Esophagus (tissue), 2 donors: ENCODE measurements at regions not wholly inside any gene's neighbourhood (a gene's known extent, or its start where the extent isn't known, plus 50 kb on each side); places are given as distances from the start of the nearest gene placed in this dataset.
A peak's percentile ranks its signal among the peaks of the same experiment; 100 is the strongest.
"Not testable (repeated sequence)": the region's sequence is repeated elsewhere in the genome, so short reads cannot be mapped to it uniquely, and the experiment has no call there.

Source experiments
- H3K27ac ChIP-seq, 2 donors: one replicate each; pipeline ENCODE4 v1.5.1; 2013; ENCODE audit warnings: low read depth in 2 of 2, mild to moderate bottlenecking in 2 of 2, inconsistent platforms in 1 of 2, low read length in 1 of 2, moderate library complexity in 1 of 2
- H3K27me3 ChIP-seq, 2 donors: one replicate each; pipeline ENCODE4 v1.6.1; 2013; ENCODE audit warnings: low read length in 2 of 2, control low read depth in 1 of 2, mild to moderate bottlenecking in 1 of 2; ENCODE audit not compliant: insufficient read depth in 2 of 2, control insufficient read depth in 1 of 2
- H3K36me3 ChIP-seq, 2 donors: one replicate each; pipeline ENCODE4 v1.6.1; 2013; ENCODE audit warnings: low read length in 1 of 2; ENCODE audit not compliant: control insufficient read depth in 2 of 2, insufficient read depth in 2 of 2
- H3K4me1 ChIP-seq, 2 donors: one replicate each; pipeline ENCODE4 v1.6.1; 2013; ENCODE audit warnings: low read length in 1 of 2; ENCODE audit not compliant: control insufficient read depth in 2 of 2, insufficient read depth in 2 of 2
- H3K4me3 ChIP-seq, 2 donors: one replicate each; pipeline ENCODE4 v1.5.1; 2013; ENCODE audit warnings: low read length in 2 of 2, mild to moderate bottlenecking in 2 of 2, low read depth in 1 of 2, moderate library complexity in 1 of 2
- H3K9me3 ChIP-seq, 2 donors: one replicate each; pipeline ENCODE4 v1.6.1; 2013; ENCODE audit warnings: mild to moderate bottlenecking in 2 of 2, low read depth in 1 of 2, low read length in 1 of 2, moderate library complexity in 1 of 2; ENCODE audit not compliant: control insufficient read depth in 2 of 2, insufficient read depth in 1 of 2
- WGBS, 2 donors: extraction: QIAGEN DNeasy Blood & Tissue Kit; methylation state at CpG; one replicate each; pipeline ENCODE4 v1.1.7; 2013; 5-methylcytosine and 5-hydroxymethylcytosine counted together
- donor health status: healthy with polysubstance abuse.
- donor health status: Bipolar disorder and iron deficiency.

GRCh38 chr16:70014915-70015314 lies 63.8 kb downstream of the CLEC18A start:
- 88 to 89% methylated on average over 6 of the region's 6 CpGs for WGBS, 2 donors
- peaks cover 2 to 36% of the 10 kb centered on the region in 2 donors for H3K36me3 ChIP-seq
- not testable (repeated sequence) for H3K4me3 ChIP-seq, H3K9me3 ChIP-seq, H3K27me3 ChIP-seq, H3K4me1 ChIP-seq, H3K27ac ChIP-seq

- not testable (repeated sequence) for H3K4me3 ChIP-seq, H3K9me3 ChIP-seq, H3K27ac ChIP-seq, H3K27me3 ChIP-seq, H3K4me1 ChIP-seq
- 71 to 72% methylated on average over 5 of the region's 5 CpGs for WGBS, 2 donors
- peaks cover 2 to 34% of the 10 kb centered on the region in 2 donors for H3K36me3 ChIP-seq
Measured at GRCh38 chr16:70016751-70017150, 65.6 kb downstream of the CLEC18A start.

- Histone ChIP-seq H3K9me3 (no peaks in the 10 kb centered on the region), H3K27ac (no peak overlapping the region), H3K4me3 (no peak overlapping the region), H3K27me3 (no peaks in the 10 kb centered on the region), H3K4me1 (no peaks in the 10 kb centered on the region), H3K36me3 (peaks cover 2 to 28% of the 10 kb centered on the region in 2 donors)
- WGBS, 2 donors: 37 to 41% methylated on average over 6 of the region's 6 CpGs
Measured at GRCh38 chr16:70018254-70018653, 67.1 kb downstream of the CLEC18A start.

GRCh38 chr16:70023207-70023606 lies 72.1 kb downstream of the CLEC18A start:
- H3K9me3 ChIP-seq, H3K4me3 ChIP-seq, H3K27ac ChIP-seq, H3K4me1 ChIP-seq, H3K27me3 ChIP-seq: not testable (repeated sequence)
- 59 to 61% methylated on average over 4 to 5 of the region's 5 CpGs for WGBS, 2 donors
- peaks cover 0 to 22% of the 10 kb centered on the region in 2 donors for H3K36me3 ChIP-seq

GRCh38 chr16:70023956-70024355 lies 72.8 kb downstream of the CLEC18A start:
- H3K4me1 ChIP-seq, H3K4me3 ChIP-seq, H3K27me3 ChIP-seq, H3K9me3 ChIP-seq, H3K27ac ChIP-seq: not testable (repeated sequence)
- H3K36me3 ChIP-seq: peaks cover 0 to 17% of the 10 kb centered on the region in 2 donors
- WGBS, 2 donors: 92 to 95% methylated on average over 5 of the region's 5 CpGs

- H3K27me3 ChIP-seq, H3K27ac ChIP-seq, H3K9me3 ChIP-seq, H3K4me3 ChIP-seq, H3K4me1 ChIP-seq: not testable (repeated sequence)
- 71 to 75% methylated on average over 8 of the region's 8 CpGs for WGBS, 2 donors
- H3K36me3 ChIP-seq: peaks cover 0 to 11% of the 10 kb centered on the region in 2 donors
Measured at GRCh38 chr16:70026165-70026854, 75.2 kb downstream of the CLEC18A start.

- not testable (repeated sequence) for H3K36me3 ChIP-seq, H3K4me1 ChIP-seq, H3K27ac ChIP-seq, H3K4me3 ChIP-seq, H3K27me3 ChIP-seq, H3K9me3 ChIP-seq
- 90 to 95% methylated on average over 10 of the region's 10 CpGs for WGBS, 2 donors
Measured at GRCh38 chr16:70032906-70033305, 81.2 kb upstream of the PDPR start.

- H3K27me3 ChIP-seq, H3K4me3 ChIP-seq, H3K9me3 ChIP-seq, H3K27ac ChIP-seq, H3K4me1 ChIP-seq: not testable (repeated sequence)
- peaks cover 0 to 11% of the 10 kb centered on the region in 2 donors for H3K36me3 ChIP-seq
- 50 to 88% methylated on average over 1 of the region's 3 CpGs for WGBS, 2 donors
Measured at GRCh38 chr16:70037913-70038312, 76.2 kb upstream of the PDPR start.

- not testable (repeated sequence) for H3K4me3 ChIP-seq, H3K27me3 ChIP-seq, H3K36me3 ChIP-seq, H3K4me1 ChIP-seq, H3K9me3 ChIP-seq
- WGBS, 2 donors: 70 to 76% methylated on average over 5 of the region's 5 CpGs
- peak overlapping the region; percentile 30 to 45 for H3K27ac ChIP-seq
Measured at GRCh38 chr16:70040554-70040953, 73.6 kb upstream of the PDPR start.

GRCh38 chr16:70043538-70044067 lies 70.5 kb upstream of the PDPR start:
- H3K4me1 ChIP-seq, H3K9me3 ChIP-seq, H3K27ac ChIP-seq, H3K27me3 ChIP-seq, H3K4me3 ChIP-seq, H3K36me3 ChIP-seq: not testable (repeated sequence)
- 93% methylated on average over 5 to 7 of the region's 7 CpGs for WGBS, 2 donors
